Hepatocyte (in vitro differentiated cells): ENCODE measurements at regions not wholly inside any gene's neighbourhood (a gene's known extent, or its start where the extent isn't known, plus 50 kb on each side); places are given as distances from the start of the nearest gene placed in this dataset.

ENCODE experiments used
- DNase-seq: peaks from one replicate; pipeline ENCODE4 v3.0.0-alpha.2; 2016; ENCODE audit warnings: low spot score
- H2AFZ ChIP-seq: fragments of 200-600 bp; sonication (generic); 2 replicates; pipeline ENCODE4 v1.6.0; 2016; ENCODE audit warnings: antibody characterized with exemption, mild to moderate bottlenecking
- H3K27ac ChIP-seq: fragments of 200-600 bp; sonication (generic); 2 replicates; pipeline ENCODE4 v1.5.1; 2016; ENCODE audit warnings: mild to moderate bottlenecking
- H3K27me3 ChIP-seq: fragments of 200-600 bp; sonication (generic); 2 replicates; pipeline ENCODE4 v1.6.1; 2016
- H3K36me3 ChIP-seq: fragments of 200-600 bp; sonication (generic); replicated peaks from 2 replicates; pipeline ENCODE4 v1.5.1; 2016; ENCODE audit warnings: low read depth; ENCODE audit not compliant: insufficient read depth
- H3K4me1 ChIP-seq: fragments of 200-600 bp; sonication (generic); 2 replicates; pipeline ENCODE4 v1.5.1; 2016; ENCODE audit warnings: mild to moderate bottlenecking, moderate library complexity; ENCODE audit not compliant: insufficient read depth
- H3K4me2 ChIP-seq: fragments of 200-600 bp; sonication (generic); 2 replicates; pipeline ENCODE4 v1.6.0; 2016
- H3K4me3 ChIP-seq: fragments of 200-600 bp; sonication (generic); 2 replicates; pipeline ENCODE4 v1.5.1; 2016; ENCODE audit warnings: mild to moderate bottlenecking
- H3K79me2 ChIP-seq: fragments of 200-600 bp; sonication (generic); 2 replicates; pipeline ENCODE4 v1.6.0; 2017; ENCODE audit warnings: mild to moderate bottlenecking
- H3K9me2 ChIP-seq: fragments of 200-600 bp; sonication (generic); replicated peaks from 2 replicates; pipeline ENCODE4 v1.6.0; 2017; ENCODE audit warnings: mild to moderate bottlenecking; ENCODE audit not compliant: insufficient read depth
- H3K9me3 ChIP-seq: fragments of 200-600 bp; sonication (generic); 2 replicates; pipeline ENCODE4 v1.5.1; 2016; ENCODE audit warnings: low read depth, mild to moderate bottlenecking
- H4K20me1 ChIP-seq: fragments of 200-600 bp; sonication (generic); 2 replicates; pipeline ENCODE4 v1.6.0; 2016; ENCODE audit warnings: mild to moderate bottlenecking; ENCODE audit not compliant: insufficient read depth, poor library complexity, severe bottlenecking
- EZH2 ChIP-seq: fragments of 200-600 bp; sonication (generic); IDR thresholded peaks from 2 replicates; pipeline ENCODE4 v1.6.1; 2016; ENCODE audit warnings: antibody characterized with exemption, mild to moderate bottlenecking, borderline replicate concordance
- EZH2phosphoT487 ChIP-seq: fragments of 200-600 bp; sonication (generic); IDR thresholded peaks from one replicate; pipeline ENCODE4 v1.6.1; 2018; ENCODE audit warnings: antibody characterized with exemption, mild to moderate bottlenecking, low read depth, moderate library complexity; ENCODE audit not compliant: unreplicated experiment, severe bottlenecking
- WGBS: methylation state at CpG from one replicate; pipeline ENCODE4 v1.1.6; 2016; ENCODE audit warnings: low lambda C conversion rate; ENCODE audit errors: missing lambda C conversion rate; 5-methylcytosine and 5-hydroxymethylcytosine counted together
- TF ChIP-seq, protein P1 (sequence below): fragments of 200-600 bp; sonication (generic); IDR thresholded peaks from 2 replicates; pipeline ENCODE4 v1.5.1; 2016; ENCODE audit warnings: antibody characterized with exemption, mild to moderate bottlenecking; ENCODE audit not compliant: poor library complexity

DNA sequence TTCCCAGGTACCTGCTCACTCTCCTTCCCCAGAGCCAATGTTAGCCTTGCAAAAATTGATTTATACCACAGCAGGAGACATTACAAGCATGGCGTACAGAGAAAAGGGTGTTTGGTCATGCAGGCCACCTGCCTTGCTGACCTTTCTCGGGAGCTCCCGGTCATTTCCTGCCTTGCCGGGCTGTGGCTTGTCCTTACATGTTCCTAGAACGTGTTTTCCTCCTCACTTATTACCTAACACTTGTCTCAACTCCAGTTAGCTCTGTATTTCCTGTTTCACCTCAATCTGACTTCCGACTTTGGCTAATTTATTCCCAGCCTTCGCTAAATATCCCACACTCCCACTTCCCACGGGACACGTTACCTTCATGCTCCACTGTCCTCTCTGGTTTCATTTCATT lies 282.5 kb downstream of the ICE1 start:
- DNase-seq = no peak
- Histone ChIP-seq H3K4me1 (no peaks in the 10 kb centered on the region), H3K4me3 (no peak overlapping the region), H3K27me3 (no peaks in the 10 kb centered on the region), H3K9me3 (no peaks in the 10 kb centered on the region), H3K79me2 (no peaks in the 10 kb centered on the region), H3K4me2 (no peak overlapping the region), H4K20me1 (no peaks in the 10 kb centered on the region), H3K27ac (no peak overlapping the region), H2AFZ (no peak overlapping the region), H3K9me2 (no peaks in the 10 kb centered on the region), H3K36me3 (no peaks in the 10 kb centered on the region)
- 81% methylated on average over 9 of the region's 9 CpGs for WGBS
- TF ChIP-seq, protein P1, sequence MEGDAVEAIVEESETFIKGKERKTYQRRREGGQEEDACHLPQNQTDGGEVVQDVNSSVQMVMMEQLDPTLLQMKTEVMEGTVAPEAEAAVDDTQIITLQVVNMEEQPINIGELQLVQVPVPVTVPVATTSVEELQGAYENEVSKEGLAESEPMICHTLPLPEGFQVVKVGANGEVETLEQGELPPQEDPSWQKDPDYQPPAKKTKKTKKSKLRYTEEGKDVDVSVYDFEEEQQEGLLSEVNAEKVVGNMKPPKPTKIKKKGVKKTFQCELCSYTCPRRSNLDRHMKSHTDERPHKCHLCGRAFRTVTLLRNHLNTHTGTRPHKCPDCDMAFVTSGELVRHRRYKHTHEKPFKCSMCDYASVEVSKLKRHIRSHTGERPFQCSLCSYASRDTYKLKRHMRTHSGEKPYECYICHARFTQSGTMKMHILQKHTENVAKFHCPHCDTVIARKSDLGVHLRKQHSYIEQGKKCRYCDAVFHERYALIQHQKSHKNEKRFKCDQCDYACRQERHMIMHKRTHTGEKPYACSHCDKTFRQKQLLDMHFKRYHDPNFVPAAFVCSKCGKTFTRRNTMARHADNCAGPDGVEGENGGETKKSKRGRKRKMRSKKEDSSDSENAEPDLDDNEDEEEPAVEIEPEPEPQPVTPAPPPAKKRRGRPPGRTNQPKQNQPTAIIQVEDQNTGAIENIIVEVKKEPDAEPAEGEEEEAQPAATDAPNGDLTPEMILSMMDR = no peak
- no peak for TF ChIP-seq EZH2phosphoT487
- TF ChIP-seq EZH2 = no peak

DNA sequence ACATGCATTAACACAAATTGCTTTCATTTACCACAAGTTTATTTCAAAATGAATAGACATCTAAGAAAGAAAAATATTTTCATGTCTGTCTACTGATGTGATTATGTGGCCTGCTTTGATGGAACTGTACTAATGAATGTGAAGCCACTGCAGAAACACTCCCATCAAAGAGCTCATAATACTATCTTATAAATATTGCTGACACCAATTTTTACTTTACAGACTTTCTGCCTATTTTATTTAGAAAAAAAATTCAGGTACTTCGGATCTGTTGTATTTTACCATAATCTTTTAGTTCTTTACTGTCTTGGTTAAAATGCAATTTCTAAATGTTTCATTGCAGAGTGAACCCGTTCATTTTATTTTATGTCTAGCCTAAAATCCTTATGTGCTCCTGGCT lies 281.9 kb downstream of the ICE1 start:
- Histone ChIP-seq H3K79me2 (no peaks in the 10 kb centered on the region), H3K36me3 (no peaks in the 10 kb centered on the region), H3K9me2 (no peaks in the 10 kb centered on the region), H3K27me3 (no peaks in the 10 kb centered on the region), H3K4me1 (no peaks in the 10 kb centered on the region), H4K20me1 (no peaks in the 10 kb centered on the region), H3K9me3 (no peaks in the 10 kb centered on the region), H3K4me3 (no peak overlapping the region), H3K4me2 (no peak overlapping the region), H3K27ac (no peak overlapping the region), H2AFZ (no peak overlapping the region)
- WGBS = 95% methylated on average over 2 of the region's 2 CpGs
- no peak for DNase-seq
- no peak for TF ChIP-seq EZH2phosphoT487
- TF ChIP-seq EZH2 = no peak
- TF ChIP-seq, protein P1 = no peak

DNA sequence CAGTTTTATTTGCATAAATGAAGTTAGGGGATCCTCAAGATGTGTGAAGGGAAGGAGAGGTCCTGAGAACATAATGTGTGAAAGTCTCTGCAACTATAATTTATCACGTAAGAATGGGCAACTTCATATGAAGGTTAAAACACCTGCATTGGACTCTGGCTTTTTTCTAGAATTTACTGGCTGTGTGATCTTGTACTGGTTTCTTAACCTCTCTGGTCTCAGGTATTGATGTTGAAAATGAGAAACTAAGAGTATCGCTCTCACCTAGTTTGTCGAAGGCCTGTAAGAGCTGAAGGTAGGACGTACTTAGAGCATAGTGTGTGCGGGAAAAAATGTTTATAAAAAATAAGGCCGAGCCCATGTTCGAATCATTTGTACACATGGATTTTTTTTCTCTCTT lies 280.5 kb downstream of the ICE1 start:
- WGBS = 94% methylated on average over 7 of the region's 7 CpGs
- no peak for DNase-seq
- Histone ChIP-seq H3K9me2 (no peaks in the 10 kb centered on the region), H2AFZ (no peak overlapping the region), H4K20me1 (no peaks in the 10 kb centered on the region), H3K4me1 (no peaks in the 10 kb centered on the region), H3K79me2 (no peaks in the 10 kb centered on the region), H3K36me3 (no peaks in the 10 kb centered on the region), H3K9me3 (no peaks in the 10 kb centered on the region), H3K4me2 (no peak overlapping the region), H3K4me3 (no peak overlapping the region), H3K27me3 (no peaks in the 10 kb centered on the region), H3K27ac (no peak overlapping the region)
- TF ChIP-seq, protein P1 = no peak
- no peak for TF ChIP-seq EZH2phosphoT487
- no peak for TF ChIP-seq EZH2

DNA sequence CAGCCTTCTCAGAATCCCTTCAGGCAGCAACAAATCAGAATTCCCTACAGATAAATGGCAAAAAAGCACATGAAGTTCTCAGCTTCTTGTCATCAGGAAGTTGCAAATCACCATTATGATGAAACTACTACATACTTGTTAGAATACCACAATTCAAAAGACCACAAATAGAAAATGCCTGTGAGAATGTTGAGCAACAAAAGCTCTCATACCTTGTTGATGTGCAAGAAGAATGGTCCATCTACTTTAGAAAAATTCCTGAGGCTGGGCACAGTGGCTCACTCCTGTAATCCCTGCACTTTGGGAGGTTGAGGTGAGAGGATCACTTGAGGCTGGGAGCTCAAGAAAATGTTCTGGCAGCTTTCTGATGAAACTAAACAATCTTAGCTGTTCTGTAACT lies 278.1 kb downstream of the ICE1 start:
- Histone ChIP-seq H3K4me3 (no peak overlapping the region), H3K4me2 (no peak overlapping the region), H3K4me1 (no peaks in the 10 kb centered on the region), H3K36me3 (no peaks in the 10 kb centered on the region), H3K79me2 (no peaks in the 10 kb centered on the region), H3K27me3 (no peaks in the 10 kb centered on the region), H3K9me3 (no peaks in the 10 kb centered on the region), H4K20me1 (no peaks in the 10 kb centered on the region), H3K9me2 (no peaks in the 10 kb centered on the region), H2AFZ (no peak overlapping the region), H3K27ac (no peak overlapping the region)
- no peak for DNase-seq
- no peak for TF ChIP-seq EZH2phosphoT487
- TF ChIP-seq EZH2 = no peak
- TF ChIP-seq, protein P1 = no peak
